ENCODE measurements at regions not wholly inside any gene's neighbourhood (a gene's known extent, or its start where the extent isn't known, plus 50 kb on each side); places are given as distances from the start of the nearest gene placed in this dataset.

GRCh38 chr1:219670426-219671149 is 57.7 kb upstream of the ZC3H11B start:
- no peak for TF ChIP-seq CTCF (IDR thresholded peaks at IDR 0.05)
- TF ChIP-seq POLR2A (IDR thresholded peaks at IDR 0.05) = no peak

All from thyroid gland (tissue), 4 donors.